Trophoblast cell (in vitro differentiated cells and primary cell): ENCODE measurements at regions not wholly inside any gene's neighbourhood (a gene's known extent, or its start where the extent isn't known, plus 50 kb on each side); places are given as distances from the start of the nearest gene placed in this dataset.

Source experiments
- DNase-seq, 2 donors: peaks; one replicate each; pipeline ENCODE4 v3.0.0-alpha.2; 2016
- H2AFZ ChIP-seq: 2 replicates; pipeline ENCODE4 v1.6.1; 2013; ENCODE audit warnings: low read length, moderate library complexity, mild to moderate bottlenecking; ENCODE audit not compliant: insufficient read depth, poor library complexity
- H2AK5ac ChIP-seq: 2 replicates; pipeline ENCODE4 v1.6.1; 2013; ENCODE audit warnings: mild to moderate bottlenecking, low read length
- H2BK120ac ChIP-seq: 2 replicates; pipeline ENCODE4 v1.6.1; 2013; ENCODE audit warnings: low read length, mild to moderate bottlenecking, moderate library complexity; ENCODE audit not compliant: insufficient read depth, poor library complexity
- H2BK12ac ChIP-seq: 2 replicates; pipeline ENCODE4 v1.6.1; 2013; ENCODE audit warnings: mild to moderate bottlenecking, low read length, moderate library complexity
- H2BK5ac ChIP-seq: 2 replicates; pipeline ENCODE4 v1.6.1; 2013; ENCODE audit warnings: low read length, low read depth, moderate library complexity, mild to moderate bottlenecking; ENCODE audit not compliant: poor library complexity
- H3K14ac ChIP-seq: 2 replicates; pipeline ENCODE4 v1.6.1; 2013; ENCODE audit warnings: mild to moderate bottlenecking, low read length
- H3K18ac ChIP-seq: 2 replicates; pipeline ENCODE4 v1.6.1; 2013; ENCODE audit warnings: mild to moderate bottlenecking, low read length
- H3K23ac ChIP-seq: 2 replicates; pipeline ENCODE4 v1.6.1; 2013; ENCODE audit warnings: low read length
- H3K27ac ChIP-seq: 2 replicates; pipeline ENCODE4 v1.5.1; 2013; ENCODE audit warnings: low read depth, mild to moderate bottlenecking, inconsistent platforms, low read length, moderate library complexity
- H3K27me3 ChIP-seq: 2 replicates; pipeline ENCODE4 v1.6.1; 2013; ENCODE audit warnings: inconsistent platforms, mild to moderate bottlenecking, low read length, moderate library complexity; ENCODE audit not compliant: insufficient read depth
- H3K36me3 ChIP-seq, 2 experiments: 1 replicate in 1 of 2; 2 replicates in 1 of 2; pipeline ENCODE4 v1.6.1; 2013; ENCODE audit warnings: low read length in 2 of 2, mild to moderate bottlenecking in 2 of 2, moderate library complexity in 1 of 2; ENCODE audit not compliant: insufficient read depth in 2 of 2, control insufficient read depth in 1 of 2
- H3K4ac ChIP-seq: 2 replicates; pipeline ENCODE4 v1.6.1; 2013; ENCODE audit warnings: low read depth, mild to moderate bottlenecking, low read length, moderate library complexity
- H3K4me1 ChIP-seq, 2 experiments: 1 replicate in 1 of 2; 2 replicates in 1 of 2; pipeline ENCODE4 v1.6.1; 2013; ENCODE audit warnings: low read length in 2 of 2, mild to moderate bottlenecking in 2 of 2, moderate library complexity in 1 of 2; ENCODE audit not compliant: insufficient read depth in 2 of 2, control insufficient read depth in 1 of 2
- H3K4me2 ChIP-seq: 2 replicates; pipeline ENCODE4 v1.6.1; 2013; ENCODE audit warnings: inconsistent platforms, mild to moderate bottlenecking, low read length, moderate library complexity
- H3K4me3 ChIP-seq: 2 replicates; pipeline ENCODE4 v1.5.1; 2013; ENCODE audit warnings: mild to moderate bottlenecking, low read depth, low read length, inconsistent platforms
- H3K79me1 ChIP-seq: one replicate; pipeline ENCODE4 v1.6.1; 2013; ENCODE audit warnings: low read length
- H3K79me2 ChIP-seq: 2 replicates; pipeline ENCODE4 v1.6.1; 2013; ENCODE audit warnings: low read length, mild to moderate bottlenecking; ENCODE audit not compliant: control insufficient read depth, insufficient read depth, poor library complexity
- H3K9ac ChIP-seq: 2 replicates; pipeline ENCODE4 v1.6.1; 2013; ENCODE audit warnings: mild to moderate bottlenecking, low read length
- H3K9me3 ChIP-seq: 2 replicates; pipeline ENCODE4 v1.6.1; 2013; ENCODE audit warnings: low read depth, mild to moderate bottlenecking, control low read depth, inconsistent platforms, low read length; ENCODE audit not compliant: insufficient read depth
- H4K12ac ChIP-seq: 2 replicates; pipeline ENCODE4 v1.6.1; 2013; ENCODE audit warnings: low read depth, mild to moderate bottlenecking, low read length, moderate library complexity
- H4K8ac ChIP-seq: 2 replicates; pipeline ENCODE4 v1.6.1; 2013; ENCODE audit warnings: low read depth, mild to moderate bottlenecking, low read length, moderate library complexity
- H4K91ac ChIP-seq: one replicate; pipeline ENCODE4 v1.6.1; 2013; ENCODE audit warnings: low read depth, mild to moderate bottlenecking, low read length, moderate library complexity
- WGBS: extraction: QIAGEN DNeasy Blood & Tissue Kit; methylation state at CpG from one replicate; pipeline ENCODE4 v1.1.7; 2013; ENCODE audit warnings: missing lambda C conversion rate; ENCODE audit not compliant: insufficient read length, insufficient coverage; ENCODE audit errors: extremely low coverage; 5-methylcytosine and 5-hydroxymethylcytosine counted together

DNA sequence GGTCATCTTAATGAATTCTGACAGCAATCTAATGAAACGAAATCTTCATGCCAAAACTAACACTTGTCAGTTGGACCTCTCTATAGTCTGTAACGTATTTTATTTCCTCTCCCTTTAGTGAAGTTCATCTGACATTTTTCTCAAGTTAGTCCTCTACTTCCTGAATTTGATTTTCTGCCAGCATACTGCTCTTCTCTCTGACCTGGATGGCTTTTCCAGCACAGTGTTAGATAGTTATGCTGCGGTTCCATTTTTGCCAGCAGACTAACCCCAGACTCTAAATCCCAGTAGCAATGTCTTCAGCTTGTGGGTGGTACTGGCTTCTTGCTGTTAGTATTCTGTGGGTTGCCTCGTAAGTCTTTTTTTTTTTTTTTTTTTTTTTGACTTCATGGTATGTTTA is 146.7 kb upstream of the VEGFC start:
- Histone ChIP-seq H3K9me3 (no peaks in the 10 kb centered on the region), H3K14ac (no peak overlapping the region), H3K4me1 (no peaks in the 10 kb centered on the region), H3K27me3 (no peaks in the 10 kb centered on the region), H3K36me3 (no peaks in the 10 kb centered on the region), H3K18ac (no peak overlapping the region), H4K8ac (no peak overlapping the region), H3K9ac (no peak overlapping the region), H3K4ac (no peak overlapping the region), H3K23ac (no peak overlapping the region), H3K27ac (no peak overlapping the region), H2AFZ (no peak overlapping the region), H3K79me1 (no peaks in the 10 kb centered on the region), H2BK120ac (no peak overlapping the region), H2BK5ac (no peak overlapping the region), H3K79me2 (no peaks in the 10 kb centered on the region), H4K12ac (no peak overlapping the region), H4K91ac (no peak overlapping the region), H2BK12ac (no peak overlapping the region), H3K4me3 (no peak overlapping the region), H3K4me2 (no peak overlapping the region), H2AK5ac (no peak overlapping the region)
- WGBS, result no CpG with 5 or more reads among the region's 4 CpGs
- DNase-seq, result no peak

GRCh38 chr4:176945334-176945733 is 152.6 kb upstream of the VEGFC start:
- Histone ChIP-seq H4K12ac (no peak overlapping the region), H3K4me3 (no peak overlapping the region), H3K27ac (no peak overlapping the region), H3K4me1 (no peaks in the 10 kb centered on the region), H2BK120ac (no peak overlapping the region), H2AFZ (no peak overlapping the region), H3K79me2 (no peaks in the 10 kb centered on the region), H2BK5ac (no peak overlapping the region), H3K4me2 (no peak overlapping the region), H3K14ac (no peak overlapping the region), H4K91ac (no peak overlapping the region), H4K8ac (no peak overlapping the region), H3K23ac (no peak overlapping the region), H3K9ac (no peak overlapping the region), H3K4ac (no peak overlapping the region), H3K79me1 (no peaks in the 10 kb centered on the region), H2AK5ac (no peak overlapping the region), H3K27me3 (no peaks in the 10 kb centered on the region), H3K9me3 (no peaks in the 10 kb centered on the region), H3K36me3 (no peaks in the 10 kb centered on the region), H2BK12ac (no peak overlapping the region), H3K18ac (no peak overlapping the region)
- no CpG with 5 or more reads among the region's 1 CpG for WGBS
- no peak for DNase-seq

GRCh38 chr4:176949029-176949428 is 156.3 kb upstream of the VEGFC start:
- Histone ChIP-seq H2BK5ac (no peak overlapping the region), H3K27me3 (no peaks in the 10 kb centered on the region), H3K14ac (no peak overlapping the region), H3K4me3 (no peak overlapping the region), H3K79me1 (no peaks in the 10 kb centered on the region), H3K79me2 (no peaks in the 10 kb centered on the region), H3K27ac (no peak overlapping the region), H2AFZ (no peak overlapping the region), H3K23ac (no peak overlapping the region), H2AK5ac (no peak overlapping the region), H4K12ac (no peak overlapping the region), H3K4me1 (no peaks in the 10 kb centered on the region), H3K18ac (no peak overlapping the region), H4K8ac (no peak overlapping the region), H3K9me3 (no peaks in the 10 kb centered on the region), H4K91ac (no peak overlapping the region), H2BK12ac (no peak overlapping the region), H3K4me2 (no peak overlapping the region), H3K4ac (no peak overlapping the region), H3K36me3 (no peaks in the 10 kb centered on the region), H2BK120ac (no peak overlapping the region), H3K9ac (no peak overlapping the region)
- DNase-seq, result no peak
- WGBS, result no CpG with 5 or more reads among the region's 5 CpGs

- H4K91ac ChIP-seq, result no peak overlapping the region
- no peak for DNase-seq
- no peak overlapping the region for H3K18ac ChIP-seq
- no peak overlapping the region for H3K4me3 ChIP-seq
- no peak overlapping the region for H2BK12ac ChIP-seq
- H3K23ac ChIP-seq, result no peak overlapping the region
- WGBS, result no CpG with 5 or more reads among the region's 1 CpG
- H2AFZ ChIP-seq, result no peak overlapping the region
- no peaks in the 10 kb centered on the region for H3K4me1 ChIP-seq
- H2AK5ac ChIP-seq, result no peak overlapping the region
- H2BK5ac ChIP-seq, result no peak overlapping the region
- H3K79me1 ChIP-seq, result no peaks in the 10 kb centered on the region
- no peak overlapping the region for H3K9ac ChIP-seq
- H3K14ac ChIP-seq, result no peak overlapping the region
- no peaks in the 10 kb centered on the region for H3K27me3 ChIP-seq
- no peak overlapping the region for H3K4me2 ChIP-seq
- no peak overlapping the region for H4K12ac ChIP-seq
- no peak overlapping the region for H2BK120ac ChIP-seq
- no peaks in the 10 kb centered on the region for H3K79me2 ChIP-seq
- peaks cover 3% of the 10 kb centered on the region for H3K9me3 ChIP-seq
- no peak overlapping the region for H3K27ac ChIP-seq
- H3K36me3 ChIP-seq, result peaks cover 0 to 1% of the 10 kb centered on the region in 2 experiments
- H4K8ac ChIP-seq, result no peak overlapping the region
- H3K4ac ChIP-seq, result no peak overlapping the region
Measured at GRCh38 chr4:176953021-176953420, 160.3 kb upstream of the VEGFC start.
